IPS-18a (cell line): ENCODE measurements at regions not wholly inside any gene's neighbourhood (a gene's known extent, or its start where the extent isn't known, plus 50 kb on each side); places are given as distances from the start of the nearest gene placed in this dataset.

ENCODE experiments used
- H3K27ac ChIP-seq: one replicate; pipeline ENCODE4 v1.5.1; 2013; ENCODE audit warnings: low read length
- H3K27me3 ChIP-seq: one replicate; pipeline ENCODE4 v1.6.1; 2013; ENCODE audit warnings: mild to moderate bottlenecking, low read length; ENCODE audit not compliant: control insufficient read depth, insufficient read depth
- H3K36me3 ChIP-seq: one replicate; pipeline ENCODE4 v1.6.1; 2013; ENCODE audit warnings: low read depth, low read length; ENCODE audit not compliant: control insufficient read depth
- H3K4me1 ChIP-seq: one replicate; pipeline ENCODE4 v1.6.1; 2013; ENCODE audit warnings: low read depth, low read length; ENCODE audit not compliant: control insufficient read depth
- H3K4me3 ChIP-seq: one replicate; pipeline ENCODE4 v1.5.1; 2013; ENCODE audit warnings: low read length
- H3K9ac ChIP-seq: one replicate; pipeline ENCODE4 v1.6.1; 2013; ENCODE audit warnings: mild to moderate bottlenecking, low read length, moderate library complexity
- H3K9me3 ChIP-seq: one replicate; pipeline ENCODE4 v1.6.1; 2013; ENCODE audit warnings: low read depth, low read length; ENCODE audit not compliant: control insufficient read depth

- no peaks in the 10 kb centered on the region for H3K36me3 ChIP-seq
- H3K27me3 ChIP-seq, result no peaks in the 10 kb centered on the region
- no peaks in the 10 kb centered on the region for H3K4me1 ChIP-seq
- no peak overlapping the region for H3K9ac ChIP-seq
- H3K27ac ChIP-seq, result no peak overlapping the region
- no peaks in the 10 kb centered on the region for H3K9me3 ChIP-seq
- no peak overlapping the region for H3K4me3 ChIP-seq
Measured at GRCh38 chr3:182067423-182067822, 355.7 kb downstream of the SOX2 start.

GRCh38 chr3:182078316-182078715 lies 366.6 kb downstream of the SOX2 start:
- Histone ChIP-seq H3K9ac (no peak overlapping the region), H3K4me3 (no peak overlapping the region), H3K27me3 (no peaks in the 10 kb centered on the region), H3K27ac (no peak overlapping the region), H3K9me3 (no peaks in the 10 kb centered on the region), H3K4me1 (peaks cover 47% of the 10 kb centered on the region), H3K36me3 (no peaks in the 10 kb centered on the region)

GRCh38 chr3:182078929-182079328 lies 367.2 kb downstream of the SOX2 start:
- Histone ChIP-seq H3K36me3 (no peaks in the 10 kb centered on the region), H3K9me3 (no peaks in the 10 kb centered on the region), H3K4me1 (peaks cover 41% of the 10 kb centered on the region), H3K27me3 (no peaks in the 10 kb centered on the region), H3K4me3 (no peak overlapping the region), H3K9ac (no peak overlapping the region), H3K27ac (no peak overlapping the region)

- Histone ChIP-seq H3K9me3 (no peaks in the 10 kb centered on the region), H3K27me3 (no peaks in the 10 kb centered on the region), H3K4me3 (no peak overlapping the region), H3K9ac (no peak overlapping the region), H3K4me1 (peaks cover 40% of the 10 kb centered on the region), H3K27ac (no peak overlapping the region), H3K36me3 (no peaks in the 10 kb centered on the region)
Measured at GRCh38 chr3:182081096-182081495, 369.4 kb downstream of the SOX2 start.

- no peak overlapping the region for H3K4me3 ChIP-seq
- H3K27me3 ChIP-seq, result no peaks in the 10 kb centered on the region
- no peaks in the 10 kb centered on the region for H3K36me3 ChIP-seq
- peaks cover 38% of the 10 kb centered on the region for H3K4me1 ChIP-seq
- H3K9me3 ChIP-seq, result no peaks in the 10 kb centered on the region
- no peak overlapping the region for H3K27ac ChIP-seq
- H3K9ac ChIP-seq, result no peak overlapping the region
Measured at GRCh38 chr3:182083112-182083511, 371.4 kb downstream of the SOX2 start.

GRCh38 chr3:182092662-182093262 lies 381.0 kb downstream of the SOX2 start:
- no peaks in the 10 kb centered on the region for H3K27me3 ChIP-seq

GRCh38 chr3:182094321-182094720 lies 382.6 kb downstream of the SOX2 start:
- no peaks in the 10 kb centered on the region for H3K27me3 ChIP-seq
- H3K27ac ChIP-seq, result no peak overlapping the region
- no peaks in the 10 kb centered on the region for H3K9me3 ChIP-seq
- H3K4me3 ChIP-seq, result no peak overlapping the region
- H3K9ac ChIP-seq, result no peak overlapping the region
- no peaks in the 10 kb centered on the region for H3K36me3 ChIP-seq
- peaks cover 4% of the 10 kb centered on the region for H3K4me1 ChIP-seq

More at GRCh38 chr3:182092662-182093262, 381.0 kb downstream of the SOX2 start:
- Histone ChIP-seq H3K4me3 (no peak overlapping the region), H3K9me3 (no peaks in the 10 kb centered on the region), H3K27ac (no peak overlapping the region), H3K9ac (no peak overlapping the region), H3K36me3 (no peaks in the 10 kb centered on the region), H3K4me1 (peaks cover 4% of the 10 kb centered on the region)

- no peaks in the 10 kb centered on the region for H3K36me3 ChIP-seq
- no peaks in the 10 kb centered on the region for H3K4me1 ChIP-seq
- H3K27me3 ChIP-seq, result no peaks in the 10 kb centered on the region
- H3K9me3 ChIP-seq, result peaks cover 6% of the 10 kb centered on the region
- H3K9ac ChIP-seq, result no peak overlapping the region
- no peak overlapping the region for H3K27ac ChIP-seq
- no peak overlapping the region for H3K4me3 ChIP-seq
Measured at GRCh38 chr3:182104881-182105280, 393.2 kb downstream of the SOX2 start.

- no peak overlapping the region for H3K4me3 ChIP-seq
- H3K9me3 ChIP-seq, result peaks cover 3% of the 10 kb centered on the region
- H3K4me1 ChIP-seq, result no peaks in the 10 kb centered on the region
- H3K36me3 ChIP-seq, result no peaks in the 10 kb centered on the region
- no peaks in the 10 kb centered on the region for H3K27me3 ChIP-seq
- H3K9ac ChIP-seq, result no peak overlapping the region
- H3K27ac ChIP-seq, result no peak overlapping the region
Measured at GRCh38 chr3:182105875-182106274, 394.1 kb downstream of the SOX2 start.

GRCh38 chr3:182108371-182108770 lies 396.6 kb downstream of the SOX2 start:
- Histone ChIP-seq H3K27ac (no peak overlapping the region), H3K9me3 (no peaks in the 10 kb centered on the region), H3K9ac (no peak overlapping the region), H3K4me3 (no peak overlapping the region), H3K36me3 (no peaks in the 10 kb centered on the region), H3K4me1 (no peaks in the 10 kb centered on the region), H3K27me3 (no peaks in the 10 kb centered on the region)

- Histone ChIP-seq H3K9ac (no peak overlapping the region), H3K4me1 (no peaks in the 10 kb centered on the region), H3K27ac (no peak overlapping the region), H3K27me3 (no peaks in the 10 kb centered on the region), H3K9me3 (no peaks in the 10 kb centered on the region), H3K4me3 (no peak overlapping the region), H3K36me3 (no peaks in the 10 kb centered on the region)
Measured at GRCh38 chr3:182111967-182112366, 400.2 kb downstream of the SOX2 start.

GRCh38 chr3:182115328-182116015 lies 403.7 kb downstream of the SOX2 start:
- Histone ChIP-seq H3K27me3 (peaks cover 22% of the 10 kb centered on the region), H3K27ac (no peak overlapping the region), H3K36me3 (no peaks in the 10 kb centered on the region), H3K4me3 (no peak overlapping the region), H3K9me3 (no peaks in the 10 kb centered on the region), H3K9ac (no peak overlapping the region), H3K4me1 (no peaks in the 10 kb centered on the region)
